ENCODE measurements at regions not wholly inside any gene's neighbourhood (a gene's known extent, or its start where the extent isn't known, plus 50 kb on each side); places are given as distances from the start of the nearest gene placed in this dataset.

DNA sequence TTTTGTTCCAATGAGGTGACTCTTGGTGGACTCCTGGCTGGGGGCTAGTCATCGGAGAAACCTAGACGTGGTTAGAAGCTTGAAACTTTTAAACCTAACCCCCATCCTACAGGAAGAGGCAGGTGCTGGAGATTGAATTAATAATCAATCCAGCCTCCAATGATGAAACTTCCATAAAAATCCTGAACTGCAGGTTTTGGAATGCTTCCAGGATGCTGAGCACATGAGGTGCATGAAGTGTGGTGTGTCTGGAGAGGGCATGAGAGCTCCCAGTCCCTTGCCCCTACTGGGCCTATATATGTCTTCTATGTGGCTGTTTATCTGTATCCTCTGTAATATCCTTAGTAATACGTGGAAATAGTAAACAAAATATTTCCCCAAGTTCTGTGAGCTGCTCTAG is 90.7 kb upstream of the PDHA2 start:
- TF ChIP-seq, protein P1, sequence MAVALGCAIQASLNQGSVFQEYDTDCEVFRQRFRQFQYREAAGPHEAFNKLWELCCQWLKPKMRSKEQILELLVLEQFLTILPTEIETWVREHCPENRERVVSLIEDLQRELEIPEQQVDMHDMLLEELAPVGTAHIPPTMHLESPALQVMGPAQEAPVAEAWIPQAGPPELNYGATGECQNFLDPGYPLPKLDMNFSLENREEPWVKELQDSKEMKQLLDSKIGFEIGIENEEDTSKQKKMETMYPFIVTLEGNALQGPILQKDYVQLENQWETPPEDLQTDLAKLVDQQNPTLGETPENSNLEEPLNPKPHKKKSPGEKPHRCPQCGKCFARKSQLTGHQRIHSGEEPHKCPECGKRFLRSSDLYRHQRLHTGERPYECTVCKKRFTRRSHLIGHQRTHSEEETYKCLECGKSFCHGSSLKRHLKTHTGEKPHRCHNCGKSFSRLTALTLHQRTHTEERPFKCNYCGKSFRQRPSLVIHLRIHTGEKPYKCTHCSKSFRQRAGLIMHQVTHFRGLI (tag by site-specific recombination; IDR thresholded peaks at IDR 0.05), result no peak
- TF ChIP-seq CTCF (tag by site-specific recombination; IDR thresholded peaks at IDR 0.05), result no peak

Data from HEK293 (cell line).